DMS153 treated with DMSO at 0.1 percent for 48 hours (cell line): ENCODE measurements at regions not wholly inside any gene's neighbourhood (a gene's known extent, or its start where the extent isn't known, plus 50 kb on each side); places are given as distances from the start of the nearest gene placed in this dataset.

ENCODE experiments used
- DNase-seq: peaks from one replicate; lab custom pipeline; 2025; ENCODE audit not compliant: unreplicated experiment; lab: John Stamatoyannopoulos, UW

DNA sequence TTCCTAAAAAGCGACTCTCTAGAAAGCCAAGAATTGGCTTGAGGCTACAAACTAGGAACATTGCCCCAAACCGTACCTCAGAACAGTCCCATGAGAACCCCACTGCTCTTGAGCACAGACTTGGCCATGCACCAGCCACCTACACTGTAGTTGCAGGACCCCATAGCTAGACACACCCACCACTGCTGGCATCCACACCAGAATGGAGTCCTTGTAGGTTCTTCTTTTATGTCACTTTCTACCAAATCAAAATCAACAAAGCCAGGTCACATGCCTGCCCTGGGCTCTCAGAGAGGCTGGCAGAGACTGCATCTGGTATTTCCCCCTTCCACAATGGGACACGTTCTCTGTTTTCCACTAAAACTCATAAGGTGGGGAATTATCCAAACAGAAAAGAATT lies 290.5 kb downstream of the SHOX2 start:
- DNase-seq = no peak

DNA sequence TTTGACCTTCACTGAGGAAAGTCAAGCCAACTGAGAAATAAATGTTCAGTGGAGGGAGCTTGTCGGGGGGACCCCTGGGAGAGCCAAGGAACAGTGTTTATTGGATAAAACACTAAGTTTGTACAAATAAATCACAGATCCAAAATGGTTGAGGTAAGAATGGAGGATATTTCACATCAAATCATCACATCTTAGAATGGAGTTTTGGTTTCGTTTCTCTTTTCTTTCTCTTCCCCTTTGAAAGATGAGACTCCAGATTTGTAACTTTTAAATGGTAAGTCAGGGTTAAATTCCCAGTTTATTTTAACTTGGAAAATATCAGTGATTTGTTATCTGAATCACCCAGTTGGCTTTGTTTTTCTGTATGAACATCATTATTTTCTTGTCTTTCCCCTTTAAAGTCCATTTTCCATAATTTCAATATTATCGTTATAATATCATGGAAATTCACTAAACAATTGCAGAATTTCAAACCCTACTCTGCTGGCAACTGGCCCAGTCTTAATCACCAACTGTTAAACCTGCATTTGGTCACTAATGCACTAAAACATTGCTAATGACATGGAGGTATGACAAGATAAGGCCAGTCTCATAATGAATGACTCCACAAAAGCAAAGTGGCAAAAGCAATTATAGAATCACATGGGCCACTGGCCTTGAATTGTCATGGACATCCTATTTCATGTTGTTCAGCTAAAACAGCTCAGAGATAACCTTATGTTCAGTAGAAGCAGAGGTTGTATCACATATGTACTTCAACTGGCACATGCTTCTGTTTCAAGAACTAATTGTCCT lies 295.1 kb downstream of the SHOX2 start:
- no peak for DNase-seq

DNA sequence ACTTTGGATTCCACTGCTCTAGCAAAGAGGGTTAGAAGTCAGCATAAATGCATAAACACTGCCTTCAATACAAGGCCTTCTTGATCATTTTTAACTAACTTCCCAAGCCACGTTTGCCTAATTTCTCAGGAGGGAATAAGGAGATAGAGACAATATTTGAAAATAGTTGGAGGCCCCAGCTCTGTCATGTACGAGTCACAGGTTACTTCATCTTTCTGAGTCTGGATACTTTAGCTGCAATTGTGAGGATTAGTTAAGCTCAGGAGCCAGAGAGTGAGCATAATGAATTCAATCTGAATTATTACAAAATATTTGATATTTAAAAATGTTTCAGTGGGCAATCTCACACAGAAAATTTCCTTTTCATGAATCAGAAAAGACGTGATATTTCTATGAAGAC lies 298.9 kb downstream of the SHOX2 start:
- DNase-seq = no peak

DNA sequence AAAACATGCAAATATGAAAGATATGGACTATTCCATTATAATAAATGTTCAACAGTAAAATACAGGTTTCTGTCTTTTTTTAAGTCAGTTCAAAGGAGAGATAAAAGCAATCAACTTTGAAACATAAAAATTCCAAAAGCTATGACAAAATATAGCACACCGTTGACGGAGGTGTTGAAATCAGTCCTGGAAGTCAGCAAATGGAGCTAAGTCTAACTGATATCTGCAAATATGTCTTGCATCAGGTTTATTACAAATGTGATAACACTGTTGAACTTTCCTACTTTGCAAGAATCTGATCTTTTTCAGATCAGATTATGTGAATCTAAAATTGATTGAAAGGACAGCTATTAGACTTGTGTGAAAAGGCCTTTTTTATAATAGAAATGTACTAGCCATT lies 300.7 kb downstream of the SHOX2 start:
- DNase-seq = no peak

DNA sequence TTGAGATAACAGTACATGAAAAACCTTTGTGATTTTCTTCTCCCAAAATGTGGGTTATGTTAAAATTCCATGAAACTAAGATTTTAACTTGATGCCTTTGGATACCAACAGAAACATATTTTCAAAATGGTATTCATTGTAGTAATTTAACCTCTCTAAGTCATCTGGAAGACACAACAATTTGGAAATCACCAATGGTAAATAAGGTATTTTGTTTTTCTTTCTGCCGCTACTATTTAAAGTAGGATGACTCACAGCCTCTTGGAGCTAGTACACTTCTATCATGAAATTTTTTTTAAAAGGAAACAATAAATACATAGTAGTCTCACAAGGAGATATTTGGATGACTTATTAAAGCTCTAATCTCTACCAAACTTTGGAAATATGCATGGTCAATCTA lies 291.6 kb upstream of the VEPH1 start:
- DNase-seq = no peak

DNA sequence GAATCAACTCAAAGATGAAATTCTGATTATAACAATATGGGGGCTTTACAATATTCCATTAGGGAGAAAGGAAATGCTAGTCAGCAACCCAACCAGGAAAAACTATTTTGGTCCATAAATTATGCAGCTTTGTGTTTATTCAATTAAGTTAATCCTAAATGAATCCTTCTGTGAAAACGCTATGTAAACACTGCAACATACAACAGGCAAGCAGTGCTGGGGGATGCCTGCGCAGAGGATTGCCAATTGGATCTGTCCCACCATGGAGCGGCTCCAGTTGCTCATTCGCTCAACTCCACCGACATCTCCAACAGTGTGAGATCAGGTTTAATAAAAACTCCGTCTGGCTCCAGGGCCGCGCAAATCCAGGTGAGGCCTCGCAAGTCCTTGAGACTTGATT lies 290.5 kb upstream of the VEPH1 start:
- DNase-seq = no peak

DNA sequence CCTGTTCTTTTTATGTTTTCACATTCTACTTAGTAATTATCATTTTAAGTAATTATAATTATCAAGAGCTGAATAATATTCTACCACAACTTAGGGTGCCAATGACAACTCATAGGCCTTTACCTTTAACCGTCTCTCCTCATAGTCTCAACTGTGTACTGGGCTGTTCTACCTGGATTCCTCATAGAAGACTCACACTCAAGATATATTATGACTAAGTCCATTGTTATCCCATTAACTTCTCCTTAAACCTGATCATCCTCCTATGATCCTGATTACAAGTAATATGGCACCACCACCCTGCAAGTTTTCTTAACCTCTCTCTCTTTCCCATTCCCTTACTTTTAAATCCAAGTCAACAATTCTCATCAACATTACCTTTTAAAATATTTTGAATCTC lies 285.9 kb upstream of the VEPH1 start:
- DNase-seq = no peak

DNA sequence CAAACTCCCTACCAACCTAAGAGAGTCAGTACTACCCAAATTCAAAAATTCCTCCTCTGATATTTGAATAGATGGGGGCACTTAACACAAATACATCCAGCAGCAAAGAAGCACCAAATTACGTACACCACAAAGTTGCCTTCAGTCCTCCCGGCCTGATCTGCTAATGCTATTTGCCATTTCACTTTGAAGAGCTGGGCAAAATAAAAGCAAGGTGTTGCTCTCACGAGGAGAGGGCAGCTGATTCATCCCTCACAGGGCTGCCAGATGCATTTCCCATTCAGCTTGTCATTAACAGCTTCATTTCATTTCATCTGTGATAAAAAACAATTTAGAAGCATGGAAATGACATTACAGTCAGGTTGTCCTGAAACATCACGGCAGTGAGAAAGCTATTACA lies 283.4 kb upstream of the VEPH1 start:
- no peak for DNase-seq

DNA sequence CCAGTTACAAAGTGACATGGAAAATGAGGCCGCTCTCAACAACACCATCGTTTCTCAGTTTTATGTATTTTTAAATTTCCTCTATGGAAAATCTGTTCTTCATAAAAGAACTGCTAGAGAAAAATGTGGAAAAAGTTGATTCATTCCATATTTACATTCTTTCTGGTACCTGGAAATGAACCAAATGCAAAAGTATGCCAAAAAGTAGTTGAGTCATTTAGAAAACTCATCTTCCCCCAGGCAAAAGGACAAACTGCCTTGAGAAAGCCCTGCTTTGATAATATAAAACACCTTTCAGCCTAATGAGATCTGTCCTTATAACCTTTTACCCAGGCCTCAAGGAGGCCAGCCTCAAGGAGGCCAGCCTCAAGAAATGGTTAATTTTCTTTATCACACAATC lies 283.0 kb upstream of the VEPH1 start:
- no peak for DNase-seq

DNA sequence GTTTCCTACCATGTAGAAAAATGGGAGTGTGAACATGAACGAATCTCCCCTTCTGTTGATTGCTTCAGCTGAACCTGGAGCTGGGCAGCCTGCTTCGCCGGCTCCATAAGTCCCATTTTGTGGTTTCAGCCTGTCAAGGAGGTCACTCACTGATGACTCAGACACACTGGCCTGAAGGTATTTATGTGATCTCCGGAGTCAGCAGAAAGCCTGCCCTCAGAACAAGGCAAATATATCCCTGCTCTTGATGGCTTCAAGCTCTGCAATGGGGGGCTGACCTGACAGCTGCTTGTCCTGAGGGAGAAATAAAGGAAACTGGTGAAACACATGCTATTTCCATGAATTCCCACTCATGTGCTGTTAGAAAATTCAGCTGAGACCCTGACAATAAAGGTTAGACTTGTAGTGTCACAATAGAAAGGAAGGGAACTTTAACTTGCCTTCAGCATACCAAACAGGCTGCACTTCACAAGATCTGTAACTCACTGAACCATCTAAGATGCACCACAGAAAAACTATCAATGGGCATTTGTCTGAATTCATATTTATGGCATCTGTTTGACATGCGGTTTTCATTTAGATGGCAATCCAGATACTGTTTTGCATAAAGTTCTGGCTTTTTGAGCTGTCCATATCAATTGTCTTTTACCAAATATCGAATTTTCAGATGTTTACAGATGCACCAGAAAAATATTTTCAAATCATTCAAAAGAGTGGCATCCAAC lies 282.0 kb upstream of the VEPH1 start:
- no peak for DNase-seq

DNA sequence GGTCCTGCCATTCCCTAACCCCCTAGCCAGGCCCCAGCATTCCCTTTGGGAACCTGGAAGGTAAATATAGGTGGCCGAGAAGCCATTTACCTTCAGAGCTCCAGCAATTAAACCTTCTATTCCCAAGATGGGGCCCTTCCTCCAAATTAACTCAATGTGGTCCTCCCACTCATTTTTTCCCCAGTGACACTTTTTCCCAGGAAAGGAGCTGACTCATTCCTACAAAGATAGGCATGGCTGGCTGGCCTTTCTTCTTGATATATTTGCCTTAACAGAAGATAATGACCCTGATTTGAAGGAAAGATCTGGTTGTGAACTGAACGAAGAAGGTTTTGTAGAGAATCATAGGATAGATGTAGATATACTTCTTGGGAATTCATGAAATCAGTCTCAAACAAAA lies 279.0 kb upstream of the VEPH1 start:
- no peak for DNase-seq

DNA sequence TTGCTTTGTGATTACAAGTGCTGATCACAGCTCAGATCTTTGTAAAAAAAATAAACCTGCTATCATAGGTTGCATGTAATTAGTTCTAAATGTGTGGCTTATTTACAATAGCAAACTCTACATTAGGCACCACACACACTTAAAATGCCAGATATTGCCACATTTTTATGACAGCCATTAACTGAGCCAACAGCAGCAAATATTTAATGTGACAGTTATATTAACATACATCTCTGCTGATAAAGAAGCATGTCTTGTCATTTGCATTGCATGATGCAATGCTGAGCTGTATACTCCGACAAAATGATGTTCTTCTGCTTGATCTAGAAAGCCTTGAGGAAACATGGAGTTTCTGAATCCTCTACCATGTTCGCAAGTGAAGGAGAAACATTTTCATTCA lies 273.6 kb upstream of the VEPH1 start:
- DNase-seq = no peak

DNA sequence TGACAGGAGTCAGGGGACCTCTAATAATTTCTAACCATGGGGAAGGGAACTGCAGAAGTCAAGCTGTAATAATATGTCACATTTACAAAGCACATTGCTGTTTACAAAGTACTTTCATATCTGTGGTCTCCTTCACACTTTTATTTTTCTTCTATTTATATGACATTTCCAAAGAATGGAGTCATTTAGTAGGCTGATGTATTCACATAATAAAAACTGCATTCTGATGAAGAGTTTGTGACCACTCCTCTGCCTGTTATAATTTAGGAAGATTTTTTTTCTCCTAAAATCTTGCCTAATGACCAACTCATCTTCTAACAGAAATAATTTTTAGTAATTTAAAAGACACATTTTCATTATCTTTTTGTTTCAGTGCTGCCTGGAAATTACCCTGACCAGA lies 272.2 kb upstream of the VEPH1 start:
- no peak for DNase-seq

DNA sequence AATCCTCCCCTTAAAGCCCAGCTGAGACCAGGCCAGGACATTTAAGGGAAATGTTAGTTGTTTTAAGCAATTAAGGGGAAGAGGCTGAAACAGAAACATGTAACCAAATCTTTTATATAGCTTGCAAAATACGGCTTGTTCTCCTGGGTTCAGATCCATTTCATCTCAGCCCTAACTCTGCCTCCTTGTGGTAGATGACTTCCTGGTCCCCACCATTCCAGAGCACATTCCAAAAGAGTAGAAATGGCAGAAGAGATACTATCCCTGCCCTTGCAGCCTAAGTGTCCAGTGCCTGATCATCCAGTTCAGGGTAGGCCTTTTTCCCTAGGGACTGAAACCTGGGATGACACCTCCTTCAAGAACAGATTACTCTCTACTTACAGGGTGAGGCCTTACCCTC lies 266.2 kb upstream of the VEPH1 start:
- DNase-seq = no peak

DNA sequence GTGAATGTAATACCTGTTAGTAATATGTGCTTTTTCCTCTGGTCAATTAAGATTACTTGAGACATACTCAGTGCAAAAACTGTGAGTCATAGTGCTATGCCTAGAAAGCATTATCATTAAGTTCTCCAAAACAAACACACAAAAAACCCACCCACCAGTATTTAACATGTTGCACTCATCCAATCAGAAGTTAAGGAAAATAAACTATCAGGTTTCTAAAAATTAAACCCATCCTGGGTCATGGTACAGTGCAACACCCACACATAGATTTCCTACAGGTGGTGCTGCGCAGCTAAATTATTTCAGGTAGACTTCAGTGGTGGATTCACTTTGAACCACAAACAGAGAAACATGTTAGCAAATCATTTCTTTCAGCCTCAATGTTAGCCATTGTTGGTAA lies 264.4 kb upstream of the VEPH1 start:
- DNase-seq = no peak

DNA sequence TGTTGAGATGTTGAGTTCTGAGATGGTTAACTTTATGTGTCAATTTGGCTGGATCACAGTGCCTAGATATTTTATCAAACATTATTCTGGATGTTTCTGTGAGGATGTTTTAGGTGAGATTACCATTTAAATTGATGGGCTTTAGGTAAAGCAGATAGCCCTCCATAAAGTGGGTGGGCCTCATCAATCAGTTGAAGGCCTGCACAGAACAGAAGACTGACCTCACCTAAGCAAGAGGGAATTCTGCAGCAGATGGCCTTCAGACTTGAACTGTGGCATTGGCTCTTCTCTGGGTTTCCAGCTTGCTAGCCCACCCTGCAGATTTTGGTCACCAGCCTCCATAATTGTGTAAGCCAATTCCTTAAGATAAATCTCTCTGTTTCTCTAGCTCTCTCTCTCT lies 260.4 kb upstream of the VEPH1 start:
- no peak for DNase-seq

DNA sequence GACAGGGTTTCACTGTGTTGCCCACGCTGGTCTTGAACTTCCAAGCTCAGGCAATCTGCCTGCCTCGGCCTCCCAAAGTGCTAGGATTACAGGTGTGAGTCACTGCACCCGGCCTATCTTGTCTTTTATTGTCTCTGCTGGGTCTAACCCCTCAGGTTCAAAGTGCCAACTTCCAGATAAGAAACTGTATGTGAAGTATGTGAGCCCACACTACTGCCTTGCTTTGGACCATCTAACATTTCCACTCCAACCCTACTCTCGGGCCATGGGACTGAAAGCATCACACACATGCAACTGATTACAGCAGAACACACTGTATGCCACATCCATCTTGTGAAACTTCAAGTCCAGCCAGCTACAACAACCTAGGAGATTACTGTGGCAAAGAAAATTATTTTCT lies 256.1 kb upstream of the VEPH1 start:
- DNase-seq = no peak

DNA sequence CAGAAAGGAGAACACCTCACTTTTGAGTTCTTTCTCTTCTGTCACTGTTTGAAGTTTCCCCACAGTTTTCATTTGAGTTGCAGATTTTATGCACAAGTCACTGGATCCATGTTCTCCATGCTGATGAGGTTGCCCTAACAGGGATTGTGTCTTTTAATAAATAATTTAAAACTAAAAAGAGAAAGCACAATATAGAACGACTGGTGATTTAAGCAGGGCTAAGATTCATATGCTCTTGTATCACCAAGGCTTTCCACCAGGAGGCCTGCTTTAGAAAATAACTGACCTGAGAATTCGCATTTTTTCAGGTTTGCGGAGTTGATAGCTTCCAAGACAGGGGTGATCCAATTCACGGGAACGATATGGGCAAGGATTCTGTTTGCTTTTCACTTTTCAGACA lies 252.0 kb upstream of the VEPH1 start:
- no peak for DNase-seq

DNA sequence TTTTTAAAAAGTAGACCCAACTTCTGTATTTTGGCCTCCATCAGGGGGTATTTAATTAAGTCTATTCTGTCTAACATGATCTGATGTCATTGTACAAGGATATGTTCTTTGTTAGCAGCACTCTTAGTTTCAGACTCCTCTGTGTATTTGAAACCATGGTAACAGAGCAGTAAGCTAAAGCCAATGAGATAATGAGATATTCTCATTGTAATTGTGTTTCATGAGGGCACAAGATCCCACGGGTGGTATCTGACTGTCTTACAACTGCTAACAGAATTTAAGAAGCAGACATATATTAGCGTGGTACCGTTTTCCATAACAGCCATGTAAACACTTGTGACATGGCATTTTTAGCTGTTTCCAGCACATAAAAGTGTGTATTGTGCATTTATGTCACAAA lies 251.2 kb upstream of the VEPH1 start:
- DNase-seq = no peak

DNA sequence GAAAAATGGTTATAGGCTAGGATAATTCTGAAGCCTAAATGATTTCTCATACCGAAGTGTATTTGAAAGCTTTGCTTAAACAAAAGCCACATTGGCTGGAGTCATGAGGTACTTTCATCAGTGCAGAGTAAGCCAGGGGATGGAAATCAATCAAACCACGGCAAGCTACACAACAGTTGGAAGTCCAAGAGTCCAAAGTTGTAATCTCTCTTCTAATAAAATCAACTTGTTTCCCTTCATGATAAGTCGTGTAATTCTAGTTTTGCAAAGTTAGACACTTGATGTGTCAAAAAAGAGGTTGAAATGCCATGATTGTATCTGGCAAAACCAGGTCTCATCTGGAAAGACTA lies 250.5 kb upstream of the VEPH1 start:
- DNase-seq = no peak

DNA sequence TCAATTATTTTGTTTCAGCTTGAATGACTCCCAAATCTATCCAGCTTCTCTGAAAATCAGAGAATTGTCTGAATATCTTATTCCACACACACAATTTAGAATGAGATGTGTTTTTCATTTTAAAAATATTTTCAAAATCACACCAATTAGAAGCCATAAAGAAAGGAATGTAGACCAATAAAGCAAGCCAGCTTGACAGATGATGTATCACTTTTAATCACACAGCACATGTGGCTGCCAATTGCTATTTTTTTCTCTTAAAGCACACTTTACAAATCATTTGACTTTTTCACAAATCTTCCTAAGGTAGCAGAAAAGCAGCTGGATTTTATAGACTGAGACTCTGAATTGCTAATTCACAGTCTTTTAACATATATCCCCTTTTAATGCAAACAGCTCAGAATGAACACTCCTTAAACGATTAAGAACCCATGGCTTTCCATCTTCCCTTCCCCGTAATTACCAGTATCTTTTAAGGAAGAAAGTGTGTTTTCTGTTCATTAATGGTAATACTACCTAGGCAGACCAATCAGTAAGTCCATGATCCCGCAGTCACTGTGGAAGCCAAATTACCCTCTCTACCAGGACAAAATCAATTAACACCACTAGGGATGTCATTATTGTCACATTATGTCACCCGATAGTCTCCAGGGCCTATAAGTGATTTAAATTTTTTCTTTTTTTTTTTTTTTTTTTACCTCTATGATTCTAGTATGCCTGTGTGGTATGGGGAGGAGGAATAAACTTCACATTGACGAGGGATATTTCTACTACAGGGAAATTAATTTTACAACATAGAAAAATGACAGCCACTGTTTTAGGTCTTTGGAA lies 250.0 kb upstream of the VEPH1 start:
- DNase-seq = no peak

DNA sequence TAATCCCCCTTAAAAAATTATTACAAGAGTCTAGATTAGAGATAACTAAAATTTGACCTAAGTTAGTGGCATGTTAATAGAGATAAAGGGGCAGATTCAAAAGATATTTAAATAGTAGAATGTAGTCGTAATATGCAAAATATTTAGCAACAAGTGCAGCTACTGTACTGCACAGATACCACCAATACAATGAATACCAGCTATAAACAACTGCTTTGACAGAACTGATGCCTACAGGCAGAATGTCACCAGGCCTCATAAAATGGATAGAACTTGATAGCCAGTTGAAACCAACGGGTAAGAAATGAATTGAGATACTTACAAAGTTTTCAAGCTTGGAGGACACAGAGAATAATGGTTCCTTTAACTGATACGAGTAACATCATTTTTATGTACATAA lies 249.3 kb upstream of the VEPH1 start:
- DNase-seq = no peak
